HS-27A (cell line): ENCODE measurements at regions not wholly inside any gene's neighbourhood (a gene's known extent, or its start where the extent isn't known, plus 50 kb on each side); places are given as distances from the start of the nearest gene placed in this dataset.

ENCODE experiments used
- DNase-seq: peaks from one replicate; pipeline ENCODE4 v3.0.0-alpha.2; 2012; ENCODE audit warnings: low read depth, missing footprints

DNA sequence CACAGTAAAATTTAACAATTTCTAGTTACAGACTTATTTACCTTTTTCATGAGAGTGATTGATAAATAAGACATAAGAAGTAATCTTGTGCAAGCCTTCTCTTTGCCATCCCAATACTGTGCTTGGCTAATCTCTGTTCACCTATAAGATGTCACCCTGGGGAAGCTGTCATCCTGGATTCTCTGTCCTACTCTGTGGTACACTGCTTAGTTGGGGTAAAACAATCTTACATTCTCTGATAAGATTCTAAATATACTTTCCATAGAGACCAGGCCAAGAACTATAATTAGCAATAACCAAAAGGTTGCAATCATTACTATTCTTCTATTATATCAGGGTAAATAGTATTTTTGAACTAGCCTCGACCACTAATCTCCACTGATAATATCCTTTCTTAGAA lies 1218.3 kb upstream of the CADM2 start:
- no peak for DNase-seq

- no peak for DNase-seq
Measured at GRCh38 chr3:83765956-83766355, 1192.8 kb upstream of the CADM2 start.

DNA sequence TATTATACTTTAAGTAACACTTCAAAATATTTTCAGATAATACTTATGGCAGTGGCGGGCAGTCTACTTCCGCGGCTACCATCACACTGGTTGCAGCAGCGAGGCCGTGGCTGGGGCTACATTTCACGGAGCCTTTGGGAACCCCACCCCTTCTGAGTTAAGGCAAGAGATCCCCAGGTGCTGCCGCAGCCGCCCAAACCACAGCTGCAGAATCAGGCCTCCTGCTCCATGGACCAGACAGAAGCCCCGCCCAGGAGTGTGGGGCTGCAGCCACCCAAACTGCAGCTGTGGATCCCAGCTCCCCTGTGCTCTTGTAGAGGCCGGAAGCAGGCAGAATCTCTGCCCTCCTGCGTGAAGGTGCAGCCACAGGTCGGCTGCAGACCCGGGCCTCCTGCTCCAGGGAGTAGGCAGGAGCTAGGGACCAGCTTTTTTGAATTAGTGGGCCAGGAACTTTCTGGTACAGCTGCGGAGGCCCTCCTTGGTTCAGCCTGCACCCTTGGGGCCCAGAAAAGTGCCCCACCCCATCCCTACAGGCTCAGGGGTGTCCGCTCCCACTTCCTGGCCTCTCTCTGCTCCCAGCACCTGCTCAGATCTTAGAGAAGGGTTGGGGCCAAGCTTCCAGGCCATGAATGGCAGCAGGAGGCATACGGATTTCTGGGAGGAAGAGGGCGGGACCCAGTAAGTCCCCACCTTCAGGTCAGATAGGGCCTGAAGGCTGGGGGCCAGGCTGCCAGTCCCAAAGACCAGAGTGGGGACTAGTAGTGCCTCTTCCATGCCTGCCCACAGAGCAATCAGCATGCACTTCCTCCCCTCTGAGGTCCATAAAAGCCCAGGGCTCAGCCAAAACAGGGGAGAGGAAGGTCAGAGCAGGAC lies 1188.8 kb upstream of the CADM2 start:
- no peak for DNase-seq

GRCh38 chr3:83770664-83771402 lies 1188.0 kb upstream of the CADM2 start:
- DNase-seq, result no peak

- no peak for DNase-seq
Measured at GRCh38 chr3:83802801-83803200, 1156.0 kb upstream of the CADM2 start.

DNA sequence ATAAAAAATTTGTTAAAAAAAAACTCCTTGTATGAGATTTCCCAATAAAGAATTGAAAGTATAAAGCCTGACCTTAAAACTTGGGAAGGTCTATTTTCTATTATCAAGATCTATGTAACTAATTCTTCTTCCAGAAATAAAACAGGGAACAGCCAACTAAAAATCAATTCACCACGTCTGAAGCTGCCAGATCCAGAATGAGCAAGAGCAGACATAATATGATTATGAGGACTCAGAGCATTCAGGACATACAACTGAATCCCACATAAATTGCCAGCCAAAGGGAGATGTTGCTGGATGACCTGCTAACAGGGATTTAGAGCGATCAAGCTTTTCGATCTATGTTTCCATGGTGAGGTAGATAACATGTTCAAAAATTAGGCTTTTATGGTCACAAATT lies 1151.3 kb upstream of the CADM2 start:
- DNase-seq, result no peak

- DNase-seq, result no peak
Measured at GRCh38 chr3:83813176-83813575, 1145.6 kb upstream of the CADM2 start.

- no peak for DNase-seq
Measured at GRCh38 chr3:83816653-83817052, 1142.1 kb upstream of the CADM2 start.

DNA sequence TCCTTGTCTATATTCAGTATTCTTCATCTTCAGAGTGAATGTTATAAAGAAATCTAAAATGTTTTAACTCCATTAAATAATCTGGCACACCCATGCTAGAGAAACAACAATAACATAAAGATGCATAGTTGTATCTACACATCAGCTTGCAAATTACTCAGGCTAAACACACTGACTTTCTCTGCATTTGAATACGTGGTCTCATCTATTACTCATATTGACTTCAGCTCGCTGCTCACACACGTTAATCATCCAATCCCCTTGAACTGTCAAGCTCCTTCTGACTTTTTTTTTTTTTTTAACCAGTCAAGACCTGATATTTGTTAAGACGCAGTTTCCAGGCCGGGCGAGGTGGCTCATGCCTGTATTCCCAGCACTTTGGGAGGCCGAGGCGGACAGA lies 1137.3 kb upstream of the CADM2 start:
- no peak for DNase-seq

DNA sequence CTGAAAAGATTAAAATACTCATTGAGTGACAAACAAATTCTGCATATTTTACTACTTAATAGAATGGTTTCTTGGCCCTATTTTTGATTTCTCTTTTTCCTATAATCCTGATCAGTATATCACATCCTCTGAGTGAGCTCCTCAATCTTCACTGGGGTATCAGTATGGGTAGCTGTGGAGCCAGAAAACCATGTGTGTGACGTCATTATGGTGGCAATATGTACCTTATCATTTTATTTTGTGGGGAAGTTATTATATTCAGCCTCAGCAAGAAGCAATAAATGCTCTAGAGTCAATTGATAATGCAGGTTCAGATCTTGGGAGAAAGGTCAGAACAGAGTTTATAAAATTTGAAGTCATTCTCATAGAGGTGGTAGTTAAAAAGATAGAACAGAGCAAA lies 1135.7 kb upstream of the CADM2 start:
- no peak for DNase-seq

- no peak for DNase-seq
Measured at GRCh38 chr3:83835040-83835439, 1123.7 kb upstream of the CADM2 start.

DNA sequence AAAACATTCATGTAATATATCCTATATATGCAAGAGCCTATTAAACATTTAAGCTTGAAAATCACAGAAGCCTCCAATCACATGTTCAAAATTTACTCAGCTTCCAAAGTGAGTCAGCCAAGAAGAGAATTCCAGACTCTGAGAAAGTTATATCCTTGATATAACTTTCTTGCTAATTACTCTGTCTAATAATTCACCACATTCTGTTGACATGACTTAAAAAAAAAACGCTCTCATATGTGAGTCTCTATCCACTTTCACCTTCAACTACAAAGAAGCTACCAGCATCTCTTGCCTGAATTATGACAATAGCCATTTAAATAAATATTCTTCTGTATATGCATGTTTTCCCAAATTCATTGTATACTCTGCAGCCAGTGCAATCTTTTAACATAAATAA lies 1116.3 kb upstream of the CADM2 start:
- no peak for DNase-seq

GRCh38 chr3:83843716-83844115 lies 1115.1 kb upstream of the CADM2 start:
- DNase-seq, result no peak

DNA sequence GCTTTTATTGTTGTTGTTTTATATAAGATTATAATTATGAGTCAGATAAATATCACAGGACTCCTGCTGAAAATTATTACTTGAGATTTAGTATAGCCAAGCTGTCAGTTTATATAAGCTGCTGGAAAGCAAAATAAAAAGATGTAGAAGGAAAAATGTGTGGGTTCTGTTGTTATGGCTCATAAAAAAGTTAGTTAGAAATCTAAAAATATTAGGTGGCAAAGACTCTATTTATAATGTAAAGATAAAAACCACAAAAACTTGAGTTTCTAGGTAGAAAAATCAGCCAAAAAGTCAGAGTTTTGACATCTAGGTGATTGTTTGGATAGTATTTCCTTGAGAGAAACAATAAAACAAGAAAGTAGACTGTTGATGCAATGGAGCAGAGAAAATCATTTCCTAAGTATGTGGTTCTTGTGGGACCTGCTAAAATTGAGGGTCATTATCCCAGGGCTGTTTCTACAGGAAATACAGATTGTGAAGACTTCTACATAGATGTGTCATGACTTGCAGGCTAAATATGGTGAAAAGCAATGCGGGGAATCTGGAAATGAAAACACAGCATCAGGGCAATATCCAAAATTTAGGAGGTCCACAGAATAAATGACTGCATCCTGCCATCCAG lies 1109.6 kb upstream of the CADM2 start:
- DNase-seq, result no peak

DNA sequence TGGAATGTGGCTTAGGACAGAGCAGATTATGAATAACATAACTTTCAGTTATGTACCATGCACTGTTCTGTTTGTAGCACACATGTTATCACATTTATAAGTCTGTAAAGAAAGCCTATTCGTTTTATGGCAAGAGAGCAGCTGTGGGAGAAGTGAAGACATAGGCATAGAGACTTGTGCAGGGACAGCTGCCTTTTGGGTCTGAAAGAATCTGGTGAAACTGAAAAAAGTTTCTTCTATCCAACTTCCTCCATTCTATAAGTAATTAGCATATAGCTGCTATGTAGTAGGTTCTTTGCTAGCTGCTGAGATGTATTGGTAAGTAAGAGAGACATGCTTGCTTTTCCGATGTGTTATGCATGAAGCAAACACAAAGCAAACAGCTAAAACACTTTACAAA lies 1095.4 kb upstream of the CADM2 start:
- no peak for DNase-seq

GRCh38 chr3:83868909-83869567 lies 1089.8 kb upstream of the CADM2 start:
- no peak for DNase-seq

- DNase-seq, result no peak
Measured at GRCh38 chr3:83873550-83873949, 1085.2 kb upstream of the CADM2 start.

DNA sequence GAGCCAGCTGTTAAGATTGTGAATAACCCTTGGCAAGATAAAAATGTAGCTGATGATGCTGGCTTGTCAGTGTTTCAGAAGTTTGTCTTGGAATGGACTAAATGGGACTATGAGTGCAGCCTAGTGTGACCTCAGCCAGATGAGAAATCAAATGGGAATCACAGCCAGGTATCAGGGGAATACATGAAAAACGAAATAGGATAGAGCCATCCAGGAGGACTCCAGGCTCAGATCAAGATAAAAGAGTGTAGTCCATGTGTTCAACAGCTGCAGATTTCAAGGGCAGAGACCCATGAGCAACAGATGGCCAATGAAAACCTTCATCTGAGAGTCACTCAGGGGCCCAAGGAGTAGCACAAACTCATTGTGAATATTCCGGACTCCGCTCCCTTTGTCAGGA lies 1080.9 kb upstream of the CADM2 start:
- no peak for DNase-seq

- DNase-seq, result no peak
Measured at GRCh38 chr3:83882701-83883100, 1076.1 kb upstream of the CADM2 start.

- no peak for DNase-seq
Measured at GRCh38 chr3:83890039-83890762, 1068.6 kb upstream of the CADM2 start.

- no peak for DNase-seq
Measured at GRCh38 chr3:83890763-83891135, 1068.0 kb upstream of the CADM2 start.

DNA sequence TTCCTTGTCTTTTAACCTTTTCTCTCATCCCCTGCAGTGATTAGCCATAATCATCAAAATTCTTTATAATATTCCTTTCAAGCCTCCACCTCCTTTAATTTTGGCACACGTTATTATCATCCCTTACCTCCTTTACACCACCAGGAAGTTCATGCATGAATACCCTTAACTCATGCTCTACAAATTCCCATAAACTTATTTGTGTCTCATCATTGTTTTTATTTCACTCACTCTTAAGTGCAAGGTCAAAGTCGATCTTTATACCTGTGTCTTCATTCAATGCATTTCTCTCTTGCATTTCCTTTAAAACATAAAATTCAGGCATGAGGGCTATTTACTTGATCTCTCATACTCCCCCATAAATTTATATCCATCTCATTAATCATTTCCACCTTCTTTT lies 1064.6 kb upstream of the CADM2 start:
- no peak for DNase-seq
